Gastrocnemius medialis (tissue), 4 donors: ENCODE measurements at regions not wholly inside any gene's neighbourhood (a gene's known extent, or its start where the extent isn't known, plus 50 kb on each side); places are given as distances from the start of the nearest gene placed in this dataset.

Experiments
- ATAC-seq, 2 donors: fragments of 150-250 bp; one replicate each; pipeline ENCODE4 v1.9.1; 2016
- DNase-seq, 2 donors: peaks; one replicate each; pipeline ENCODE4 v3.0.0-alpha.2; 2019
- H3K27ac ChIP-seq, 4 donors: fragments of 200-600 bp; sonication (generic); 1 replicate in 1 of 4; 2 replicates in 3 of 4; pipeline ENCODE4 v1.5.1; 2016 to 2018; ENCODE audit warnings: mild to moderate bottlenecking in 2 of 4, moderate library complexity in 1 of 4
- H3K27me3 ChIP-seq, 3 donors: fragments of 200-600 bp; sonication (generic) in 2 of 3; 1 replicate in 1 of 3; 2 replicates in 2 of 3; pipeline versions ENCODE4 v1.5.1 to v1.6.0; 2016 to 2019; ENCODE audit warnings: mild to moderate bottlenecking in 1 of 3, moderate library complexity in 1 of 3
- H3K36me3 ChIP-seq, 2 donors: fragments of 200-600 bp; sonication (generic) in 1 of 2; one replicate each; pipeline ENCODE4 v1.5.1; 2017 to 2018
- H3K4me1 ChIP-seq, 2 donors: fragments of 200-600 bp; sonication (generic) in 1 of 2; one replicate each; pipeline ENCODE4 v1.5.1; 2016 to 2017; ENCODE audit warnings: mild to moderate bottlenecking in 2 of 2
- H3K4me3 ChIP-seq, 4 donors: fragments of 200-600 bp; sonication (generic) in 3 of 4; 1 replicate in 1 of 4; 2 replicates in 3 of 4; pipeline ENCODE4 v1.5.1; 2016 to 2019; ENCODE audit warnings: mild to moderate bottlenecking in 2 of 4
- H3K9me3 ChIP-seq, 3 donors: fragments of 200-600 bp; sonication (generic) in 2 of 3; 1 replicate in 1 of 3; 2 replicates in 2 of 3; pipeline ENCODE4 v1.5.1; 2016 to 2019
- POLR2A ChIP-seq, 2 donors: fragments of 450-650 bp; IDR thresholded peaks; one replicate each; pipeline ENCODE4 v1.6.1; 2017; ENCODE audit warnings: antibody characterized with exemption in 2 of 2, mild to moderate bottlenecking in 2 of 2, moderate library complexity in 2 of 2
- in situ Hi-C, 4 donors: fragments of 200-750 bp; cut with MboI; loops; one replicate each; pipeline versions ENCODE4 v1.15.0 to v1.8.0; 2017; ENCODE audit warnings: low sequenced_read_pairs in 4 of 4
- intact Hi-C: fragments of 100-400 bp; cut with DNase I; formaldehyde crosslinking; loops from one replicate; pipeline ENCODE4 v1.15.1; 2023; ENCODE audit warnings: low total_unique reads
- TF ChIP-seq, protein P1 (sequence below), 5 experiments: fragments of 450-650 bp in 3 of 5; fragments of 200-600 bp in 2 of 5; sonication (generic) in 2 of 5; IDR thresholded peaks in 4 of 5; conservative IDR thresholded peaks in 1 of 5; 1 replicate in 4 of 5; 2 replicates in 1 of 5; pipeline ENCODE4 v1.5.1; 2016 to 2019; ENCODE audit warnings: antibody characterized with exemption in 5 of 5, mild to moderate bottlenecking in 3 of 5, moderate library complexity in 3 of 5

DNA sequence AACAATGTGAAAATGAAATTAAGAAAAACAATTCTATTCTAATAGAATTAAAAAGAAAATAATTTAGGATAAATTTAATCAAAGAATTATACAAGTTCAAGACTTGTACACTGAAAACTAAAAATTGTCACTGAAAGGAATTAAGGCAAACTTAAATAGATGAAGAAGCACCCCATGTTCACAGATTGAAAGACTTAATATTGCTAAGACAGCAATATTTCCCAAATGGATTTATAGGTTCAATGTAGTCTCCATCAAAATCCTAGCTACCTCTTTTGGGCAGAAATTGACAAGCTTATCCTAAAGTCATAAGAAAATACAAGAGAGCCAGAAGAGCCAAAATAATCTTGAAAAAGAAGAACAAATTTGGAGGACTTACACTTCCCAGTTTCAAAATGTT is 53.5 kb upstream of the UBE3A start:
- in situ Hi-C loops = loop anchor here in 1 of 4 donors (25.0 kb wide), 1 partner anchor 355 kb away; no protein-coding TSS in a partner anchor
- H3K36me3 ChIP-seq = no peaks in the 10 kb centered on the region
- H3K4me1 ChIP-seq = no peaks in the 10 kb centered on the region
- TF ChIP-seq, protein P1, sequence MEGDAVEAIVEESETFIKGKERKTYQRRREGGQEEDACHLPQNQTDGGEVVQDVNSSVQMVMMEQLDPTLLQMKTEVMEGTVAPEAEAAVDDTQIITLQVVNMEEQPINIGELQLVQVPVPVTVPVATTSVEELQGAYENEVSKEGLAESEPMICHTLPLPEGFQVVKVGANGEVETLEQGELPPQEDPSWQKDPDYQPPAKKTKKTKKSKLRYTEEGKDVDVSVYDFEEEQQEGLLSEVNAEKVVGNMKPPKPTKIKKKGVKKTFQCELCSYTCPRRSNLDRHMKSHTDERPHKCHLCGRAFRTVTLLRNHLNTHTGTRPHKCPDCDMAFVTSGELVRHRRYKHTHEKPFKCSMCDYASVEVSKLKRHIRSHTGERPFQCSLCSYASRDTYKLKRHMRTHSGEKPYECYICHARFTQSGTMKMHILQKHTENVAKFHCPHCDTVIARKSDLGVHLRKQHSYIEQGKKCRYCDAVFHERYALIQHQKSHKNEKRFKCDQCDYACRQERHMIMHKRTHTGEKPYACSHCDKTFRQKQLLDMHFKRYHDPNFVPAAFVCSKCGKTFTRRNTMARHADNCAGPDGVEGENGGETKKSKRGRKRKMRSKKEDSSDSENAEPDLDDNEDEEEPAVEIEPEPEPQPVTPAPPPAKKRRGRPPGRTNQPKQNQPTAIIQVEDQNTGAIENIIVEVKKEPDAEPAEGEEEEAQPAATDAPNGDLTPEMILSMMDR (IDR thresholded peaks at IDR 0.05 in 4 of 5, conservative IDR thresholded peaks at IDR 0.05 in 1 of 5) = no peak
- TF ChIP-seq POLR2A (IDR thresholded peaks at IDR 0.05) = no peak
- no peak overlapping the region for H3K27ac ChIP-seq
- H3K9me3 ChIP-seq = peaks cover 0 to 11% (median 0%) of the 10 kb centered on the region in 3 donors
- H3K4me3 ChIP-seq = no peak overlapping the region
- H3K27me3 ChIP-seq = no peaks in the 10 kb centered on the region
- ATAC-seq (no peak), DNase-seq (no peak)
- intact Hi-C loops = no loop called here
